ENCODE measurements at regions not wholly inside any gene's neighbourhood (a gene's known extent, or its start where the extent isn't known, plus 50 kb on each side); places are given as distances from the start of the nearest gene placed in this dataset.

DNA sequence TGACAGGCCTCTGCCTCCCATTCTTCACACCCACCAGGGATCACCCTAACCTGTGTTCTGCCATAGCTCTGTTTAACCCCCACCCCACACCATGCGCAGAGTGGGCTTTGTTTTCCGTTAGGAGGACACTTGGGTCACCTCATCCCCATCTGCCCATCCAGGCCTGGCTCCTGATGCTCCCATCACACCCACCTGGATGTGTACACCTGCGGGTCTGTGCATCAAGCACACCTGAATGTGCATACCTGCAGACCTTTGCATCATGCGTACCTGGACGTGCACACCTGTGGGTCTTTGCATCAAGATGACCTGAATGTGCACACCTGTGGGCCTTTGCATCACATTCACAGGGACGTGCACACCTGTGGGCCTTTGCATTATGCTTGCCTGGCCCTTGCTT is 835.8 kb upstream of the TMEM132C start:
- ATAC-seq, result no peak
- H2AFZ ChIP-seq, result no peak overlapping the region
- no peak overlapping the region for H3K27ac ChIP-seq (ENCODE audit: low read depth)
- no peak overlapping the region for H3K27ac Mint-ChIP-seq
- H3K79me2 ChIP-seq (replicated peaks; ENCODE audit: insufficient read depth), result no peaks in the 10 kb centered on the region
- H3K4me1 Mint-ChIP-seq, result no peaks in the 10 kb centered on the region
- no peaks in the 10 kb centered on the region for H3K36me3 ChIP-seq (ENCODE audit: insufficient read depth)
- H3K27me3 Mint-ChIP-seq (ENCODE audit: insufficient read depth, low read depth, poor library complexity), result peaks cover 7% of the 10 kb centered on the region
- no peaks in the 10 kb centered on the region for H3F3A ChIP-seq (replicated peaks; ENCODE audit: low read depth)
- no peak for DNase-seq (ENCODE audit: low spot score)
- H3K9me2 ChIP-seq (ENCODE audit: insufficient read depth), result no peaks in the 10 kb centered on the region
- peaks cover 62% of the 10 kb centered on the region for H3K36me3 Mint-ChIP-seq (ENCODE audit: low read depth)
- H4K20me1 ChIP-seq (replicated peaks; ENCODE audit: insufficient read depth), result no peaks in the 10 kb centered on the region
- no peak for TF ChIP-seq CREB1 (CRISPR knock-in tag; IDR thresholded peaks at IDR 0.05; ENCODE audit: low read depth)
- TF ChIP-seq EZH2 (IDR thresholded peaks at IDR 0.05; ENCODE audit: low read depth, unreplicated experiment), result no peak
- TF ChIP-seq ETS1 (IDR thresholded peaks at IDR 0.05), result no peak
- H3K4me2 ChIP-seq, result no peak overlapping the region
- H3K4me1 ChIP-seq (ENCODE audit: insufficient read depth), result no peaks in the 10 kb centered on the region
- no peak overlapping the region for H3K4me3 Mint-ChIP-seq
- H3K9me3 Mint-ChIP-seq, result peaks cover 100% of the 10 kb centered on the region
- no peaks in the 10 kb centered on the region for H3K27me3 ChIP-seq (ENCODE audit: insufficient read depth)
- no peak overlapping the region for H3K4me3 ChIP-seq

DNA sequence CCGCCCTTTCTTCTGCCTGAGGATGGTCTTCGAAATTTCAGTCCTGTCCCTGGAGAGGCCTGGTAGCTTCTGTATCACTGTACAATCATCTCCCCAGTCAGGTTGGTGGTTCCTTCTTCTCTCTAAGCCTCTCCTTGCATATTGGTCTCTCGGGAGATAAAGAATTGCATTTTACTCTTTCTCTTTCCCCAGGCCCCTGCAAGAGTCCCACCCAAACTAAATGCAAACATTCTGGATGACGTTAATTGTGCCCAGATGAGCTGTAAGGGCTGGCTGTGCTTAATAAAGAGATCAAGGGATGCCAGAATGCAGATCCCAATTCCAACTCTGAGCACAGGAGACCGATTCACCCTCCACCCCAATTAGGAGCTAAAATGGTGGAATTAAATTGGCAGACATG is 835.4 kb upstream of the TMEM132C start:
- Mint-ChIP-seq H3K4me1 (no peaks in the 10 kb centered on the region), H3K27ac (no peak overlapping the region), H3K9me3 (peaks cover 100% of the 10 kb centered on the region), H3K27me3 (ENCODE audit: insufficient read depth, low read depth, poor library complexity) (peaks cover 8% of the 10 kb centered on the region), H3K36me3 (ENCODE audit: low read depth) (peaks cover 62% of the 10 kb centered on the region), H3K4me3 (no peak overlapping the region)
- Histone ChIP-seq H2AFZ (no peak overlapping the region), H4K20me1 (replicated peaks; ENCODE audit: insufficient read depth) (no peaks in the 10 kb centered on the region), H3K4me1 (ENCODE audit: insufficient read depth) (no peaks in the 10 kb centered on the region), H3K9me2 (ENCODE audit: insufficient read depth) (no peaks in the 10 kb centered on the region), H3K79me2 (replicated peaks; ENCODE audit: insufficient read depth) (no peaks in the 10 kb centered on the region), H3K27ac (ENCODE audit: low read depth) (no peak overlapping the region), H3K36me3 (ENCODE audit: insufficient read depth) (no peaks in the 10 kb centered on the region), H3K4me3 (no peak overlapping the region), H3F3A (replicated peaks; ENCODE audit: low read depth) (no peaks in the 10 kb centered on the region), H3K27me3 (ENCODE audit: insufficient read depth) (no peaks in the 10 kb centered on the region), H3K4me2 (no peak overlapping the region)
- no peak for TF ChIP-seq CREB1 (CRISPR knock-in tag; IDR thresholded peaks at IDR 0.05; ENCODE audit: low read depth)
- no peak for TF ChIP-seq POLR2AphosphoS5 (IDR thresholded peaks at IDR 0.05; ENCODE audit: low read depth)
- TF ChIP-seq NANOG (IDR thresholded peaks at IDR 0.05; ENCODE audit: borderline replicate concordance), result no peak
- ATAC-seq (no peak), DNase-seq (ENCODE audit: low spot score) (no peak)

GRCh38 chr12:127435439-127435838 is 831.5 kb upstream of the TMEM132C start:
- Mint-ChIP-seq H3K36me3 (ENCODE audit: low read depth) (peaks cover 54% of the 10 kb centered on the region), H3K27ac (no peak overlapping the region), H3K27me3 (ENCODE audit: insufficient read depth, low read depth, poor library complexity) (peaks cover 3% of the 10 kb centered on the region), H3K4me1 (no peaks in the 10 kb centered on the region), H3K4me3 (no peak overlapping the region), H3K9me3 (peaks cover 98% of the 10 kb centered on the region)
- Histone ChIP-seq H3K27ac (ENCODE audit: low read depth) (no peak overlapping the region), H3K27me3 (ENCODE audit: insufficient read depth) (no peaks in the 10 kb centered on the region), H3K4me2 (no peak overlapping the region), H4K20me1 (replicated peaks; ENCODE audit: insufficient read depth) (no peaks in the 10 kb centered on the region), H2AFZ (no peak overlapping the region), H3K36me3 (ENCODE audit: insufficient read depth) (0 out of 2 replicates have a peak, but pooled peaks cover 3% of the 10 kb centered on the region), H3K4me3 (no peak overlapping the region), H3K79me2 (replicated peaks; ENCODE audit: insufficient read depth) (no peaks in the 10 kb centered on the region), H3F3A (replicated peaks; ENCODE audit: low read depth) (no peaks in the 10 kb centered on the region), H3K4me1 (ENCODE audit: insufficient read depth) (no peaks in the 10 kb centered on the region), H3K9me2 (ENCODE audit: insufficient read depth) (no peaks in the 10 kb centered on the region)
- DNase-seq (ENCODE audit: low spot score) (no peak), ATAC-seq (no peak)
- TF ChIP-seq ZNF331 (CRISPR knock-in tag; IDR thresholded peaks at IDR 0.05; ENCODE audit: low read depth) (no peak), EZH2 (IDR thresholded peaks at IDR 0.05; ENCODE audit: low read depth, unreplicated experiment) (no peak), ETS1 (IDR thresholded peaks at IDR 0.05) (no peak), POLR2AphosphoS5 (IDR thresholded peaks at IDR 0.05; ENCODE audit: low read depth) (no peak), CREB1 (CRISPR knock-in tag; IDR thresholded peaks at IDR 0.05; ENCODE audit: low read depth) (no peak), EZH2phosphoT487 (IDR thresholded peaks at IDR 0.05; ENCODE audit: unreplicated experiment) (no peak), STAT1 (IDR thresholded peaks at IDR 0.05; ENCODE audit: unreplicated experiment) (no peak), NANOG (IDR thresholded peaks at IDR 0.05; ENCODE audit: borderline replicate concordance) (no peak), ZNF114 (CRISPR knock-in tag; IDR thresholded peaks at IDR 0.05) (no peak)
- TF ChIP-seq, protein P1, sequence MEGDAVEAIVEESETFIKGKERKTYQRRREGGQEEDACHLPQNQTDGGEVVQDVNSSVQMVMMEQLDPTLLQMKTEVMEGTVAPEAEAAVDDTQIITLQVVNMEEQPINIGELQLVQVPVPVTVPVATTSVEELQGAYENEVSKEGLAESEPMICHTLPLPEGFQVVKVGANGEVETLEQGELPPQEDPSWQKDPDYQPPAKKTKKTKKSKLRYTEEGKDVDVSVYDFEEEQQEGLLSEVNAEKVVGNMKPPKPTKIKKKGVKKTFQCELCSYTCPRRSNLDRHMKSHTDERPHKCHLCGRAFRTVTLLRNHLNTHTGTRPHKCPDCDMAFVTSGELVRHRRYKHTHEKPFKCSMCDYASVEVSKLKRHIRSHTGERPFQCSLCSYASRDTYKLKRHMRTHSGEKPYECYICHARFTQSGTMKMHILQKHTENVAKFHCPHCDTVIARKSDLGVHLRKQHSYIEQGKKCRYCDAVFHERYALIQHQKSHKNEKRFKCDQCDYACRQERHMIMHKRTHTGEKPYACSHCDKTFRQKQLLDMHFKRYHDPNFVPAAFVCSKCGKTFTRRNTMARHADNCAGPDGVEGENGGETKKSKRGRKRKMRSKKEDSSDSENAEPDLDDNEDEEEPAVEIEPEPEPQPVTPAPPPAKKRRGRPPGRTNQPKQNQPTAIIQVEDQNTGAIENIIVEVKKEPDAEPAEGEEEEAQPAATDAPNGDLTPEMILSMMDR (conservative IDR thresholded peaks at IDR 0.05; ENCODE audit: low read depth in 2 of 2), result no peak
